MM.1S (cell line): ENCODE measurements at regions not wholly inside any gene's neighbourhood (a gene's known extent, or its start where the extent isn't known, plus 50 kb on each side); places are given as distances from the start of the nearest gene placed in this dataset.

Source experiments
- CTCF ChIP-seq: fragments of 300-600 bp; sonication (generic); IDR thresholded peaks from 2 replicates; pipeline ENCODE4 v1.5.1; 2016; ENCODE audit warnings: antibody characterized with exemption, low read length, mixed read lengths
- EZH2 ChIP-seq: fragments of 300-600 bp; sonication (generic); optimal IDR thresholded peaks from 2 replicates; pipeline ENCODE3; 2017; ENCODE audit warnings: low read depth, mild to moderate bottlenecking, antibody characterized with exemption, low read length, mixed read lengths

GRCh38 chr6:27130668-27131428, 116.7 kb upstream of the PRSS16 start:
- no peak for TF ChIP-seq CTCF
- no peak for TF ChIP-seq EZH2
